HepG2 (cell line): ENCODE measurements at regions not wholly inside any gene's neighbourhood (a gene's known extent, or its start where the extent isn't known, plus 50 kb on each side); places are given as distances from the start of the nearest gene placed in this dataset.

ENCODE experiments used
- BRCA1 ChIP-seq: sonication (generic); formaldehyde crosslinking; IDR thresholded peaks from 2 replicates; pipeline ENCODE4 v1.4.0; 2020; ENCODE audit warnings: missing genetic modification reagents
- BRD4 ChIP-seq: sonication (generic); formaldehyde crosslinking; IDR thresholded peaks from 2 replicates; pipeline ENCODE4 v1.4.0; 2020; ENCODE audit warnings: missing genetic modification reagents
- CBFB ChIP-seq: sonication (generic); formaldehyde crosslinking; IDR thresholded peaks from 2 replicates; pipeline ENCODE4 v1.4.0; 2020; ENCODE audit warnings: missing genetic modification reagents
- HES4 ChIP-seq: sonication (generic); formaldehyde crosslinking; IDR thresholded peaks from 2 replicates; pipeline ENCODE4 v1.9.0; 2021; ENCODE audit warnings: mild to moderate bottlenecking, missing genetic modification reagents, borderline replicate concordance
- HINFP ChIP-seq: sonication (generic); formaldehyde crosslinking; IDR thresholded peaks from 2 replicates; pipeline ENCODE4 v1.4.0; 2020; ENCODE audit warnings: low read depth, mild to moderate bottlenecking, missing genetic modification reagents
- HNF4G ChIP-seq, 2 experiments: sonication (generic) in 1 of 2; formaldehyde crosslinking in 1 of 2; IDR thresholded peaks; 2 replicates each; pipeline versions ENCODE4 v1.4.0 to v1.6.1; 2011 to 2020; ENCODE audit warnings: borderline replicate concordance in 2 of 2, low read depth in 2 of 2, mild to moderate bottlenecking in 2 of 2, low read length in 1 of 2, missing genetic modification reagents in 1 of 2, moderate library complexity in 1 of 2
- MAFG ChIP-seq: sonication (generic); formaldehyde crosslinking; IDR thresholded peaks from 2 replicates; pipeline ENCODE4 v1.5.1; 2020; ENCODE audit warnings: mild to moderate bottlenecking, missing genetic modification reagents
- MATR3 ChIP-seq: sonication (generic); formaldehyde crosslinking; IDR thresholded peaks from 2 replicates; pipeline ENCODE4 v1.4.0; 2020; ENCODE audit warnings: missing genetic modification reagents
- MZF1 ChIP-seq: sonication (generic); formaldehyde crosslinking; IDR thresholded peaks from 2 replicates; pipeline ENCODE4 v1.8.1; 2023; ENCODE audit warnings: mild to moderate bottlenecking, missing genetic modification reagents, borderline replicate concordance
- PLSCR1 ChIP-seq: sonication (generic); formaldehyde crosslinking; IDR thresholded peaks from 2 replicates; pipeline ENCODE4 v1.5.0; 2020; ENCODE audit warnings: missing genetic modification reagents, mild to moderate bottlenecking, borderline replicate concordance
- PPARG ChIP-seq: conservative IDR thresholded peaks from 2 replicates; pipeline ENCODE4 v1.6.1; 2016; ENCODE audit warnings: missing biosample characterization, missing genetic modification reagents
- RARA ChIP-seq: IDR thresholded peaks from 2 replicates; pipeline ENCODE4 v1.6.1; 2016; ENCODE audit warnings: missing genetic modification reagents, missing compliant biosample characterization
- REPIN1 ChIP-seq: sonication (generic); formaldehyde crosslinking; IDR thresholded peaks from 2 replicates; pipeline ENCODE4 v1.8.0; 2022; ENCODE audit warnings: missing genetic modification reagents, low read depth, mild to moderate bottlenecking, borderline replicate concordance
- SNRNP70 ChIP-seq: fragments of 200-400 bp; formaldehyde crosslinking; IDR thresholded peaks from 2 replicates; pipeline ENCODE4 v1.6.1; 2017; ENCODE audit warnings: mild to moderate bottlenecking, low read depth, low read length, moderate library complexity
- ZBTB43 ChIP-seq: sonication (generic); formaldehyde crosslinking; conservative IDR thresholded peaks from 2 replicates; pipeline ENCODE4 v1.4.0; 2020; ENCODE audit warnings: missing genetic modification reagents
- ZEB1 ChIP-seq: IDR thresholded peaks from 2 replicates; pipeline ENCODE4 v1.6.1; 2012; ENCODE audit warnings: mild to moderate bottlenecking, low read depth, inconsistent platforms; ENCODE audit not compliant: insufficient replicate concordance
- ZNF343 ChIP-seq: sonication (generic); formaldehyde crosslinking; IDR thresholded peaks from 2 replicates; pipeline ENCODE4 v1.4.0; 2020; ENCODE audit warnings: mild to moderate bottlenecking, missing genetic modification reagents
- ZNF383 ChIP-seq: sonication (generic); formaldehyde crosslinking; IDR thresholded peaks from 2 replicates; pipeline ENCODE4 v1.4.0; 2020; ENCODE audit warnings: missing genetic modification reagents, mild to moderate bottlenecking, borderline replicate concordance
- ZNF44 ChIP-seq: sonication (generic); formaldehyde crosslinking; IDR thresholded peaks from 2 replicates; pipeline ENCODE4 v1.5.1; 2020; ENCODE audit warnings: mild to moderate bottlenecking, missing genetic modification reagents
- ZNF605 ChIP-seq: sonication (generic); formaldehyde crosslinking; IDR thresholded peaks from 2 replicates; pipeline ENCODE4 v1.8.0; 2022; ENCODE audit warnings: mild to moderate bottlenecking, missing genetic modification reagents
- ZNF644 ChIP-seq: IDR thresholded peaks from 2 replicates; pipeline ENCODE4 v1.6.1; 2016; ENCODE audit warnings: low read depth
- TF ChIP-seq, protein P1 (sequence below): sonication (generic); formaldehyde crosslinking; IDR thresholded peaks from 2 replicates; pipeline ENCODE4 v1.5.1; 2020; ENCODE audit warnings: mild to moderate bottlenecking, missing genetic modification reagents, moderate library complexity

DNA sequence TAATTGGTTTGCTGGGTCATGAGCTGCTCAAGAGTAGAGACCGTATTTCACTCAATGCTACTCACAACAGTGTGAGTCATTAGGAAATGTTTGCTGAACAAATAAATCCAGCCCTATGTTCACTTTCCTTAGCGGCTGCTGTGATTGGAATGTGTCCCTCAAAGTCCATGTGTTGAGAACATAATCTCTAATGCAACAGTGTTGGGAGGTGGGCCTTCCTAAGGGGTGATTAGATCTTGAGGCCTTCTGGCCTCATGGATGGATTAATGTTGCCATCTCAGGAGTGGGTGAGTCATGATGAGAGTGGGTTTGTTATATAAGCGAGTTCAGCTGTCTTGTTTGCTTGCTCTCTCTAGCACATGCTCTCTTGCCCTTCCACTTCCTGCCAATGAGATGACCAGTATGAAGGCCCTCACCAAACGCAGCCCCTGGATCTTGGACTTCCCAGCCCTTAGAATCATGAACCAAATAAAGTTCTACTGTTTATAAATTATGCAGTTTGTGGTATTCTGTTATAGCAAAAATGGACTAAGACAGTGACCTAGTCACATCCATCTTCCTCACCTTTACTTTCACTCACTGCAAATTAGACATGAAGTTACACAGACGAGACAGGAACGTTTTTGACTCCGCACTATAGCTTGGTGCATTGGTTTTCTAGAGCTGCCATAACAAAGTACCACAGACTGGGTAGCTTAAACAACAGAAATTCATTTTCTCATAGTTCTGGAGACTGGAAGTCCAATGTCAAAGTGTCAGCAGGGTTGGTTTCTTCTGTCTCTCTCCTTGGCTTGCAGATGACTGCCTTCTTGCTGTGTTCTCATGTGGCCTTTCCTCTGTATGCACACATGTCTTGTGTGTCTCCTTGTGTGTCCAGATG is 50.9 kb upstream of the FAM169A start (continued):
- peak; percentile 61; the same call in 1 of the 2 replicates for TF ChIP-seq ZBTB43 (CRISPR knock-in tag)
- TF ChIP-seq, protein P1, sequence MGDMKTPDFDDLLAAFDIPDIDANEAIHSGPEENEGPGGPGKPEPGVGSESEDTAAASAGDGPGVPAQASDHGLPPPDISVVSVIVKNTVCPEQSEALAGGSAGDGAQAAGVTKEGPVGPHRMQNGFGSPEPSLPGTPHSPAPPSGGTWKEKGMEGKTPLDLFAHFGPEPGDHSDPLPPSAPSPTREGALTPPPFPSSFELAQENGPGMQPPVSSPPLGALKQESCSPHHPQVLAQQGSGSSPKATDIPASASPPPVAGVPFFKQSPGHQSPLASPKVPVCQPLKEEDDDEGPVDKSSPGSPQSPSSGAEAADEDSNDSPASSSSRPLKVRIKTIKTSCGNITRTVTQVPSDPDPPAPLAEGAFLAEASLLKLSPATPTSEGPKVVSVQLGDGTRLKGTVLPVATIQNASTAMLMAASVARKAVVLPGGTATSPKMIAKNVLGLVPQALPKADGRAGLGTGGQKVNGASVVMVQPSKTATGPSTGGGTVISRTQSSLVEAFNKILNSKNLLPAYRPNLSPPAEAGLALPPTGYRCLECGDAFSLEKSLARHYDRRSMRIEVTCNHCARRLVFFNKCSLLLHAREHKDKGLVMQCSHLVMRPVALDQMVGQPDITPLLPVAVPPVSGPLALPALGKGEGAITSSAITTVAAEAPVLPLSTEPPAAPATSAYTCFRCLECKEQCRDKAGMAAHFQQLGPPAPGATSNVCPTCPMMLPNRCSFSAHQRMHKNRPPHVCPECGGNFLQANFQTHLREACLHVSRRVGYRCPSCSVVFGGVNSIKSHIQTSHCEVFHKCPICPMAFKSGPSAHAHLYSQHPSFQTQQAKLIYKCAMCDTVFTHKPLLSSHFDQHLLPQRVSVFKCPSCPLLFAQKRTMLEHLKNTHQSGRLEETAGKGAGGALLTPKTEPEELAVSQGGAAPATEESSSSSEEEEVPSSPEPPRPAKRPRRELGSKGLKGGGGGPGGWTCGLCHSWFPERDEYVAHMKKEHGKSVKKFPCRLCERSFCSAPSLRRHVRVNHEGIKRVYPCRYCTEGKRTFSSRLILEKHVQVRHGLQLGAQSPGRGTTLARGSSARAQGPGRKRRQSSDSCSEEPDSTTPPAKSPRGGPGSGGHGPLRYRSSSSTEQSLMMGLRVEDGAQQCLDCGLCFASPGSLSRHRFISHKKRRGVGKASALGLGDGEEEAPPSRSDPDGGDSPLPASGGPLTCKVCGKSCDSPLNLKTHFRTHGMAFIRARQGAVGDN (CRISPR knock-in tag), result no peak
- TF ChIP-seq BRD4 (CRISPR knock-in tag), result 0 out of 2 replicates have a peak, but pooled peaks have one; percentile 67
- TF ChIP-seq ZNF383, result no peak
- TF ChIP-seq MAFG (CRISPR knock-in tag), result no peak
- peak; percentile 85; the same call in 1 of the 2 replicates for TF ChIP-seq ZNF644 (CRISPR knock-in tag)
- no peak for TF ChIP-seq HES4
- TF ChIP-seq CBFB (CRISPR knock-in tag), result peak; percentile 67; the same call in 1 of the 2 replicates
- peak; percentile 37; the same call in 1 of the 2 replicates for TF ChIP-seq HINFP
- TF ChIP-seq ZNF605 (CRISPR knock-in tag), result no peak; the same call in 1 of the 2 replicates
- peak; percentile 43 for TF ChIP-seq ZEB1
- peak; percentile 90 for TF ChIP-seq RARA (CRISPR knock-in tag)
- 0 out of 2 replicates have a peak, but pooled peaks have one; percentile 53 for TF ChIP-seq BRCA1 (CRISPR knock-in tag)
- no peak for TF ChIP-seq SNRNP70
- peak; percentile 88 for TF ChIP-seq PPARG
- no peak for TF ChIP-seq ZNF44 (CRISPR knock-in tag)
- peak; percentile 81 for TF ChIP-seq REPIN1 (CRISPR knock-in tag)
- TF ChIP-seq PLSCR1 (CRISPR knock-in tag), result no peak
- TF ChIP-seq HNF4G (IDR thresholded peaks at IDR 0.05; ENCODE audit: borderline replicate concordance, low read depth, low read length), result peak; percentile 81
- peak; percentile 70 for TF ChIP-seq HNF4G (CRISPR knock-in tag; IDR thresholded peaks at IDR 0.05; ENCODE audit: borderline replicate concordance, low read depth)
- TF ChIP-seq MATR3 (CRISPR knock-in tag), result no peak
- TF ChIP-seq MZF1 (CRISPR knock-in tag), result no peak
- no peak for TF ChIP-seq ZNF343 (CRISPR knock-in tag)
